Stimulated activated CD4-positive, alpha-beta T cell treated with anti-CD3 and anti-CD28 coated beads, Interleukin-4, amount 100 ng/mL, for 24 hours (primary cell): ENCODE measurements at regions not wholly inside any gene's neighbourhood (a gene's known extent, or its start where the extent isn't known, plus 50 kb on each side); places are given as distances from the start of the nearest gene placed in this dataset.

ENCODE experiments used
- DNase-seq: peaks from one replicate; pipeline ENCODE4 v3.0.0-alpha.2; 2020

- DNase-seq: no peak
Observed at GRCh38 chr18:72342933-72343332, 201.2 kb downstream of the CBLN2 start.

- DNase-seq: no peak
Observed at GRCh38 chr18:72339976-72340375, 204.2 kb downstream of the CBLN2 start.

- no peak for DNase-seq
Observed at GRCh38 chr18:72336786-72337185, 207.4 kb downstream of the CBLN2 start.

GRCh38 chr18:72329533-72329932, 214.6 kb downstream of the CBLN2 start:
- DNase-seq: no peak

- no peak for DNase-seq
Observed at GRCh38 chr18:72325307-72325706, 218.8 kb downstream of the CBLN2 start.

- DNase-seq: no peak
Observed at GRCh38 chr18:72324677-72325076, 219.5 kb downstream of the CBLN2 start.

- no peak for DNase-seq
Observed at GRCh38 chr18:72316497-72316896, 227.6 kb downstream of the CBLN2 start.

- no peak for DNase-seq
Observed at GRCh38 chr18:72283148-72283925, 260.8 kb downstream of the CBLN2 start.

GRCh38 chr18:72273025-72273424, 271.1 kb downstream of the CBLN2 start:
- no peak for DNase-seq

GRCh38 chr18:72261590-72261989, 282.6 kb downstream of the CBLN2 start:
- DNase-seq: no peak

- no peak for DNase-seq
Observed at GRCh38 chr18:72246076-72246475, 298.1 kb downstream of the CBLN2 start.

GRCh38 chr18:72235422-72235821, 308.7 kb downstream of the CBLN2 start:
- DNase-seq: no peak

GRCh38 chr18:72233106-72233505, 311.0 kb downstream of the CBLN2 start:
- DNase-seq: no peak

- no peak for DNase-seq
Observed at GRCh38 chr18:72232644-72233043, 311.5 kb downstream of the CBLN2 start.

GRCh38 chr18:72225958-72226357, 318.2 kb downstream of the CBLN2 start:
- DNase-seq: no peak

- DNase-seq: no peak
Observed at GRCh38 chr18:72223733-72224132, 320.4 kb downstream of the CBLN2 start.

- no peak for DNase-seq
Observed at GRCh38 chr18:72208920-72209676, 335.0 kb downstream of the CBLN2 start.

- DNase-seq: no peak
Observed at GRCh38 chr18:72207280-72207679, 336.9 kb downstream of the CBLN2 start.

- DNase-seq: no peak
Observed at GRCh38 chr18:72206814-72207213, 337.3 kb downstream of the CBLN2 start.

- DNase-seq: no peak
Observed at GRCh38 chr18:72201032-72201431, 343.1 kb downstream of the CBLN2 start.

- no peak for DNase-seq
Observed at GRCh38 chr18:72197591-72197990, 346.6 kb downstream of the CBLN2 start.

- no peak for DNase-seq
Observed at GRCh38 chr18:72194072-72194471, 350.1 kb downstream of the CBLN2 start.

GRCh38 chr18:72187956-72188355, 356.2 kb downstream of the CBLN2 start:
- DNase-seq: no peak

GRCh38 chr18:72181241-72181764, 362.8 kb downstream of the CBLN2 start:
- DNase-seq: peak; percentile 6
